Natural killer cell treated with Interleukin-12 subunit alpha and Interleukin-12 subunit beta and Interleukin-15 and Interleukin-18, amount 100 ng/mL, for 72 hours (primary cell): ENCODE measurements at regions not wholly inside any gene's neighbourhood (a gene's known extent, or its start where the extent isn't known, plus 50 kb on each side); places are given as distances from the start of the nearest gene placed in this dataset.
A peak's percentile ranks its signal among the peaks of the same experiment; 100 is the strongest.
"Not testable (repeated sequence)": the region's sequence is repeated elsewhere in the genome, so short reads cannot be mapped to it uniquely, and the experiment has no call there.

Experiments used
- ATAC-seq, 2 donors: fragments of 150-1000 bp; cut with Tn5 transposase in 1 of 2; sonication (Bioruptor Pico), chemical (Tn5 transposase) in 1 of 2; 2 replicates each; pipeline ENCODE4 v1.10.0; 2021
- DNase-seq: peaks from one replicate; pipeline ENCODE4 v3.0.0; 2022; ENCODE audit warnings: low spot score
- H3K27ac Mint-ChIP-seq, 2 donors: 1 replicate in 1 of 2; 2 replicates in 1 of 2; pipeline ENCODE4 v1.8.0; 2022; ENCODE audit warnings: mixed read lengths in 2 of 2, mild to moderate bottlenecking in 1 of 2, moderate library complexity in 1 of 2
- H3K27me3 Mint-ChIP-seq, 2 donors: 1 replicate in 1 of 2; 2 replicates in 1 of 2; pipeline ENCODE4 v1.8.0; 2022; ENCODE audit warnings: mixed read lengths in 2 of 2
- H3K36me3 Mint-ChIP-seq: one replicate; pipeline ENCODE4 v1.8.0; 2022; ENCODE audit warnings: mixed read lengths
- H3K4me1 Mint-ChIP-seq, 2 donors: 1 replicate in 1 of 2; 2 replicates in 1 of 2; pipeline ENCODE4 v1.8.0; 2022; ENCODE audit warnings: low read depth in 2 of 2, mixed read lengths in 2 of 2, mild to moderate bottlenecking in 1 of 2
- H3K4me3 Mint-ChIP-seq: one replicate; pipeline ENCODE4 v1.8.0; 2022; ENCODE audit warnings: mixed read lengths
- H3K9me3 Mint-ChIP-seq: 2 replicates; pipeline ENCODE4 v1.8.0; 2022; ENCODE audit warnings: mixed read lengths

DNA sequence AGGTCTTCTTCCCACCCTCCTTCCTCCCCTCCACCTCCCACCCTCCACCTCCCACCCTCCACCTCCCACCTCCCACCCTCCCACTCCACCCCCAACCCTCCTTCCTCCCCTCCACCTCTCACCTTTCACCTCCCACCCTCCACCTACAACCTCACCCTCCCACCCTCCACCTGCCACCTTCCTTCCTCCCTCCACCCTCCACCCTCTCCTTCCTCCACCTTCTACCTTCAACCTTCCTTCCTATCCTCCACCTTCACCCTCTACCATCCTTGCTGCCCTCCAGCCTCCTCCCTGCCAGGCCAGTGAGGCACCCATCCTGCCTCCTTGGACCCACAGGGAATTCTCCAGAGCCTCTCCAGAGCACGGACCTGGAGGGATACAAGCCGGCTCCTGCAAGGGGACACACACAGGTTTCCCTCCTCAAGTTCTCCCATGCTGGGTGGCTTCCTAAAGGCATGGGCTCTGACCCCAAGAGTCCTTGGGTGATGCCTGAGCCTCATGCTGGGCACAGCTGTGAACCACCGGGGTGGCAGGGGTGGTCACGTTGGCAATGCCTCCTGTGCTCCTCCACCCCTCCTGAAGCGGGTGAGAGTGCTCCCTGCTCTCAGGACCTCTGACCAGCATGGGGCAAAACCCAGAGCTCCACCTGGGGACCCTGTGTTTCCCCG is 293.0 kb downstream of the NDUFA10 start:
- DNase-seq (no peak), ATAC-seq (no peak)
- Mint-ChIP-seq H3K36me3 (no peaks in the 10 kb centered on the region), H3K4me3 (no peak overlapping the region), H3K27ac (no peak overlapping the region), H3K9me3 (no peaks in the 10 kb centered on the region), H3K4me1 (no peaks in the 10 kb centered on the region), H3K27me3 (peaks cover 0 to 7% of the 10 kb centered on the region in 2 donors)

DNA sequence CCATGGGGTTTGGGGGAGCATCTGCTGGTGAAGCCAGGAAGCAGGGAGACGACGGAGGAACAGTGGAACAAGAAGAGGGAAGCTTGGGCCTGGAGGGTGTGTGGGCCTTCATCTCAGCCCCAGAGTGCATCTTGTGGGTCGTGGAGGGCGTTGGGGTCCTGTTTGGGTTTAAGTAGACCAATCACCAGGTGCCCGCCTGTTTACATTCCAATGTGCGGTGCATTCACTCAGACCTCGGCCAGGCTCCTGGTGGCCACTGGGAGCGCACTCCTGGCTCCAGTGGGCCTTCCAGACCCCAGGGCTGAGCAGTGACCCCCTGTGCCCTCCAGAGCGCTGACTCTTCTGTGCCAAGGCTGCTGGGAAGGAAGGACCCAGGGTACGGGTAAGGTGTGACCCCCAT is 293.7 kb downstream of the NDUFA10 start:
- ATAC-seq (no peak), DNase-seq (no peak)
- Mint-ChIP-seq H3K4me3 (no peak overlapping the region), H3K27ac (peak overlapping the region in 1 of 2 donors; percentile 29), H3K9me3 (no peaks in the 10 kb centered on the region), H3K36me3 (no peaks in the 10 kb centered on the region), H3K4me1 (no peaks in the 10 kb centered on the region), H3K27me3 (peaks cover 0 to 7% of the 10 kb centered on the region in 2 donors)

DNA sequence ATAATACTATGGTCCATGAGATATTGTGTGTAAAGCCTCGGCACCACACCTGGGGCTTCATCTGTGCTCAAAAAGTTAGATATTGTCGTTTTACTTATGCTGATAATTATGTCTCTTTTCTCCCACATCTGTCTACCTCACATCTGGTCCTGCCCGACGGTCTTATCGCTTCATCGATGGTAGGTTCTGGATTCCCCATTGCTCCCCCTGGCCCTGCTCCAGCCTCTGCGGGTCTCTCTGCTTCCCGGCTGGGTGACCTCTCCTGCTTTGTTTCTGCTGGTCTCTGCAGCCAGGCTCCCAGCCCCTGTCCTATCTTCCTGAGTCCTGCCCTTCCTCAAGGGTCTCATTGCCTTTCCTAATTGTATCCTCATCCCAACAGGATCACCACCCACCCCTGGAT is 294.2 kb downstream of the NDUFA10 start:
- Mint-ChIP-seq H3K27ac (peak overlapping the region in 1 of 2 donors; percentile 29), H3K9me3 (no peaks in the 10 kb centered on the region), H3K36me3 (no peaks in the 10 kb centered on the region), H3K27me3 (peaks cover 0 to 7% of the 10 kb centered on the region in 2 donors), H3K4me1 (no peaks in the 10 kb centered on the region), H3K4me3 (no peak overlapping the region)
- ATAC-seq: no peak
- DNase-seq: no peak

DNA sequence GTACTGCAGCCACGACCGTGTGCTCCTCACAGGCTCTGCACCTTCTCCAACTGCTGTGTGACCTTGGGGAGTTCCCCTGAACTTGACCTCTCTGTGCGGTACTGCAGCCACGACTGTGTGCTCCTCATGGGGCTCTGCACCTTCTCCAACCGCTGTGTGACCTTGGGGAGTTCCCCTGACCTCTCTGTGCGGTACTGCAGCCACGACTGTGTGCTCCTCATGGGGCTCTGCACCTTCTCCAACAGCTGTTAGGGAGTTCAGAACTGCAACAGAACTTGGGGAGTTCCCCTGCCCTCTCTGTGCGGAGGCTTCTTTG is 294.6 kb downstream of the NDUFA10 start:
- not testable (repeated sequence) for H3K9me3 Mint-ChIP-seq, H3K27ac Mint-ChIP-seq, DNase-seq, H3K4me3 Mint-ChIP-seq, H3K4me1 Mint-ChIP-seq, H3K27me3 Mint-ChIP-seq, ATAC-seq, H3K36me3 Mint-ChIP-seq

DNA sequence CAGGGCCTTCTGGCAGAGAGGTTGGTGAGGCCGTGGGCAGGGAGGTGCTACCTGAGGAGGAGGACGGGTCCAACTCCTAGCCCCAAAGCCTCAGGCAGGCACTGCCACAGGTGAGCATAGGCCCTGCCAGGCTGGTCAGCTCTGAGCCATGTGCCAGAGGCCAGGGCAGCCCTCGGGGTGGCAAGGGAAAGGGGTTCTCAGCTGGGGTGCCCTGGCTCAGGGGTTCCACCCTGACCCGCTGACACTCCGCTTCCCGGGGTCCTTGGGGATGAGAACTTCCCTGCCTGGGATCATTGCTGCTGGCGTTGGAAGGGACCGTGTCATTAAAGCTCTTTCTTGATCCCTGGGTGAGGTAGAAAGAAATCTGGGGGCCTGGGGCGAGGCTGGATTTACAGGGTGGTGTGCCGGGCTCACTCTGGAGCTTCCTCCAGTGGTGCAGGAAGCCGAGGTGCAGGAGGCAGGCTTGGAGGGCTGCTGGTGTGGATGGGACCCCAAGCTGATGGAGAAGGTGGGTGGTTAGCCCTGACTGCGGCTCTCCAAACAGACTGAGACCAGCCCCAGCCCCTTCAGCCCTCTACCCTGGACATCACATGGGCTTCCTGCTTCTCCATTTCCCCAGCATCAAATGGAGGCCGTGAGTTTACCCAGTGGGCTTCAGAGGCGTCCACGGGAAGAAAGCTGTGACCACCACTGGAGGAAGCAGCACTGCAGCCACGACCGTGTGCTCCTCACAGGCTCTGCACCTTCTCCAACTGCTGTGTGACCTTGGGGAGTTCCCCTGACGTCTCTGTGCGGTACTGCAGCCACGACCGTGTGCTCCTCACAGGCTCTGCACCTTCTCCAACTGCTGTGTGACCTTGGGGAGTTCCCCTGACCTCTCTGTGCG is 295.2 kb downstream of the NDUFA10 start:
- no peaks in the 10 kb centered on the region for H3K9me3 Mint-ChIP-seq
- no peaks in the 10 kb centered on the region for H3K36me3 Mint-ChIP-seq
- H3K4me1 Mint-ChIP-seq: no peaks in the 10 kb centered on the region
- no peak for DNase-seq
- ATAC-seq: peak in 1 of 2 donors; percentile 2
- H3K27ac Mint-ChIP-seq: no peak overlapping the region
- peaks cover 0 to 7% of the 10 kb centered on the region in 2 donors for H3K27me3 Mint-ChIP-seq
- no peak overlapping the region for H3K4me3 Mint-ChIP-seq

DNA sequence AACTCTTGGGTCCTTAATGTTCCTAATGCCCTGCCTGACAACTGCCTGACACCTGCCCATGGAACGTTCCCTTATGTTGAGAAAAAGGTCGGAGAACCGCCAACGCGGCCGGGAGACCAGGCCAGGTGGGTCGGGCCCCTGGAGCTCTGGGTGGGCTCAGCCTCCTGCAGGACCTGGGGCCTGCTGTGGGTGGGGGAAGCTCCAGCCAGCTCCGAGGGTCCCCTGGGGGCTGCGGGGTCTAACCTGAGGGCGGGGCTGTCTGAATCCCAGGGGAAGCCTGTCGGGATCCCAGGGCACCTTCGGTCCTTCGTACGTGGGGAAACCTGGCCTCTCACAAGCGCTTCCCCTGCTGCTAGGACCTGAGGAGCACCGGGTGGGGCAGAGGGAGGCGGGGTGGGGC is 296.0 kb downstream of the NDUFA10 start:
- Mint-ChIP-seq H3K4me3 (no peak overlapping the region), H3K4me1 (no peaks in the 10 kb centered on the region), H3K27me3 (peaks cover 0 to 7% of the 10 kb centered on the region in 2 donors), H3K36me3 (no peaks in the 10 kb centered on the region), H3K27ac (no peak overlapping the region), H3K9me3 (no peaks in the 10 kb centered on the region)
- ATAC-seq (no peak), DNase-seq (no peak)

DNA sequence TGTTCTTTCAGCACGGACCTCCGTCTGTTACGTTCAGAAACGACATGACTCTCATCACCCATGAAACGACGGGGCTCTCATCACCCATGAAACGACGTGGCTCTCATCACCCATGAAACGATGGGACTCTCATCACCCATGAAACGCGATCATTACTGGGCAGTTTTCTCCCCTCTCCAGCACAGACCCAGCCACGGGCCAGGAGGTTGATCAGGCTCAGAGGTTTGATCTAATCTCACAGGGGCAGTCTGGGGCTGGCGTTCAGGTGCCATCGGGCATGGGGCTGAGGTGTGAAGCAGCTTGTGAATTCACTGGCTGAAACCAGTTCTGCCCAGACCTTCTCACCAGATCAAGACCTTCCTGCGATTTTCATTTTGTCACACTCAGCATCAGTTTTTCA is 296.4 kb downstream of the NDUFA10 start:
- no peak for ATAC-seq
- H3K9me3 Mint-ChIP-seq: no peaks in the 10 kb centered on the region
- no peak for DNase-seq
- no peak overlapping the region for H3K4me3 Mint-ChIP-seq
- peaks cover 0 to 7% of the 10 kb centered on the region in 2 donors for H3K27me3 Mint-ChIP-seq
- no peak overlapping the region for H3K27ac Mint-ChIP-seq
- H3K4me1 Mint-ChIP-seq: peaks cover 0 to 3% of the 10 kb centered on the region in 2 donors
- H3K36me3 Mint-ChIP-seq: no peaks in the 10 kb centered on the region

DNA sequence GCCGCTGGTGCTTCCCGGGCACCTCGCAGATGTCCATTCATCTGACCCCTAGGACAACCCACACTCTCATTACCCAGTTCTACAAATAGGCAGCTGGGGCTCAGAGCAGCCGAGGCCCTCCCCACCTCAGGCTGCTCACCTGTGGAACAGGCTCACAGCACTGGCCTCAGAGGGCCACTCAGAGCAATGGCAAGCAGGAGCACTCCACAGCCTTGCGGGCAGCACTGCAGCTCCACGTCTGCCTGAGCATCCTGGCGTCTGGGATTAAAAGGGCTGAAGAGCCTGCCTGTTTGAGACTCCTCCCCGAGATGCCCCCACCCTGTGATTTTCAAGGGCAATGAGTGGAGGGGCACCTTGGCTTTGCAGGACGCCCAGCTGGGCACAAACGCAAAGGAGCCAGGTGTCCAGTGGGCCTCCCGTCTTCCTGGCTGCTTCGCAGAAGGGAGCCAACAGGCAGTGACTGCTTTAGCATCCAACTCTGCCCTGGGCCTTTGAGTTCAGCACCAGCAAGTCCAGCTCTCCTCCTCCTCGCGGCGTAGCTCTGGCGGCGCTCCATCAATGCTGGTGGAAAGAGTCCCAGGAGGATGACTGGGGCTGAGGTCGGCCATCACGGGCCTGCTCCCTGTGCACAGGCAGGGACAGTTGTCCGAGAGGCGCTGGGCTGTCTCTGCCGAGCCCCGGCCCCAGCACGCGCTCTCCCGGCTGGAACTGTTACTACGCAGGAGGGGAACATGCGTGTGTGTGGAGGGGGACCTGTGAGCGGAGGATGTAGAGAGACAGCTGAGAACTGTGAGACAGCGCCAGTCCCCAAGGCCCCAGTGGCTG is 297.2 kb downstream of the NDUFA10 start:
- H3K9me3 Mint-ChIP-seq: no peaks in the 10 kb centered on the region
- no peaks in the 10 kb centered on the region for H3K36me3 Mint-ChIP-seq
- H3K27ac Mint-ChIP-seq: no peak overlapping the region
- H3K4me3 Mint-ChIP-seq: no peak overlapping the region
- peaks cover 0 to 3% of the 10 kb centered on the region in 2 donors for H3K4me1 Mint-ChIP-seq
- DNase-seq (no peak), ATAC-seq (no peak)
- peaks cover 0 to 7% of the 10 kb centered on the region in 2 donors for H3K27me3 Mint-ChIP-seq

DNA sequence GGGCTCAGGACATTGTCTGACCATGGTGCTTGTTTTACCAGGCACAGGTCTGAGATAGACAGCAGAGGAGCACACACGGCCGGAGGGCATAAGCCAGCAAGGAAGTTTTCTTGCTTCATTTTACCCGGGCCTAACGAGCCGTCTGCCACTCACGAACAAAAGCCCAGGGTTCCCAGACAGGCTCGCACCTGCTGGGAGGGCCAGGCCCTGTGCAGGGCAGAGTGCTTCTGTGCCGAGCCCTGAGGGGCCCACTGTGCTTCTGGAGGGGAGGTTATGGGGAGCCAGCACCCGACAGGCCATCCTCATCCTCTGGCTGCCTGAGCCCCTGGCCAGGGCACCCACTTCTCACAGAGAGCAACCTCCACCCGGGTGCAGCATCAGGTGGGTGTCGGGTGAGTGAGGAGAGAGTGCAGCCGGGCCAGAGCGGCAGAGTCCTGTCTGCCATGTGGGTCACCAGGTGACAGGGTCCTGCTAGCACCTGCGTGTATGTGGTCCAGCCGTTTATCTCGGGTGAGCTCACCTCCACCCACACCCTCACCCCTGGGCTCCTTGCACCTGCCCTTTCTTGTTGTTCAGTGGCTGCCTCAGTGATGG is 297.9 kb downstream of the NDUFA10 start:
- Mint-ChIP-seq H3K4me3 (no peak overlapping the region), H3K4me1 (peaks cover 0 to 3% of the 10 kb centered on the region in 2 donors)

DNA sequence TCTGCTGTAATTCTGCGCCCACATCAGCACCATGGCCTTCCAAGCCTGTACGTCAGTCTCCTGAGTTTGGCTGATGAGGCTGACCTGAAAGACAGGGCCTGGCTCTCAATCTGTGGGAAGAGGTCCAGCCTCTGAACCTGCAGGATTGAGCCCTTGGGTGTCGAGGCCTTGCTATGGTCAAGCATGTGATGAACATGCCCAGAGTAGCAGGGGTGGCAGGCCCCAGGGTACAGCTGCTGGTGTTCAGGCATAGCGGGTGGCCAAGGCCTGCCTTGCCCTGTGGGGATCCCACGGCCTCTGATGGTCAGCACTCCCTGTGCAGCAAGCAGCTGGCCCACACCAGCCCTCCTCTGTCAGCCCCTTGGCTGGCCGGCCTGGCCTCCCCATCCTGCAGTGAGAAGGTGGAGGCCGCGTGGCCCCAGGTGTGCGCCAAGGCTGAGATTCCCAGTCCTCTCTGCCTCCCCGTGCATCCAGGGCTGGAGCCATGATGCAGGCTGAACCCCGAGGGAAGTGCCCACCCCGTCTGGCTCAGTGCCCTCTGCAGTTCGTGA is 298.4 kb downstream of the NDUFA10 start:
- Mint-ChIP-seq H3K4me3 (no peak overlapping the region), H3K4me1 (peaks cover 0 to 3% of the 10 kb centered on the region in 2 donors), H3K27ac (no peak overlapping the region), H3K9me3 (no peaks in the 10 kb centered on the region), H3K27me3 (peaks cover 0 to 7% of the 10 kb centered on the region in 2 donors), H3K36me3 (no peaks in the 10 kb centered on the region)
- DNase-seq (no peak), ATAC-seq (no peak)

More for the DNA sequence above, 297.9 kb downstream of the NDUFA10 start:
- H3K27ac Mint-ChIP-seq: no peak overlapping the region
- no peaks in the 10 kb centered on the region for H3K36me3 Mint-ChIP-seq
- no peak for ATAC-seq
- no peak for DNase-seq
- peaks cover 0 to 7% of the 10 kb centered on the region in 2 donors for H3K27me3 Mint-ChIP-seq
- H3K9me3 Mint-ChIP-seq: no peaks in the 10 kb centered on the region

DNA sequence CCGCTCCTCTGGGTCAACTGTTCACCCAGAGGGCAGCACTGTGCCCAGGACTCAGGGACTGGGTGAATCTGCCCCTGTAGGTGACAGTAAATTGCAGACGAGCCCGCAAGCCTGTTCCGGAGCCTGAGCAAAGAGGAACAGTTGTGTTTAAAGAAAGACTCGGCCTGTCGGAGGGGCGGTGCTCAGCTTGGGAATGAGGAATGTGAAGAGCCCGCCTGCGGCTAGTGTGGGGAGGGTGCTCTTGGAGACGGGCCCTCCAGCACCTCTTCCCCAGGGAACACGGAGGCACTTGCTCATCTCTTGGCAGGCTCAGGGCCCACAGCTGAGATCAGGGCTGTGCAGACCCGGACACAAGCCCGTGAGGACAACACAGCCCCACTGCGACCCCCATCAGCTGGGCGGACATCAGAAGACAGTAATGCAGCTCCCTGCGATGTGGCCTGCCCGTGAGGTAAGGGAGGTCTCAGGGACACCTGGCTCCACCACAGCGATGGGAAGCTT is 299.0 kb downstream of the NDUFA10 start:
- Mint-ChIP-seq H3K4me1 (peaks cover 0 to 3% of the 10 kb centered on the region in 2 donors), H3K36me3 (no peaks in the 10 kb centered on the region), H3K9me3 (no peaks in the 10 kb centered on the region), H3K27me3 (peaks cover 0 to 5% of the 10 kb centered on the region in 2 donors), H3K4me3 (no peak overlapping the region), H3K27ac (no peak overlapping the region)
- DNase-seq (no peak), ATAC-seq (no peak)

DNA sequence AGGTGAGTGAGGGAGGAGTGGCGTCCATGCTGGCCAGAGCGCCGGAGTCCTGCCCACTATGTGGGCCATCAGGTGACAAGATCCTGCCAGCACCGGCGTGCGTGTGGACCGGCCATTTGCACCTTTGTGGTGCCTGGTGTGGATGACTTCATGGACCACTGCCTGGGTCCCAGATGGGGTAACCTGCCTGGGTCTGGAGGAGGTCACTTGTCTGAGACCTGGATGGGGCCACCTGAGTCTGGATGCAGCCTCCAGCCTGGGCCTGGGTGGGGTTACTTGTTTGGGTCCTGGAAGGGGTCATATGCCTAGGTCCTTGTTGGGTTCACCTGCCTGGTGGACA is 299.6 kb downstream of the NDUFA10 start:
- ATAC-seq (no peak), DNase-seq (no peak)
- H3K4me3 Mint-ChIP-seq: no peak overlapping the region
- H3K36me3 Mint-ChIP-seq: no peaks in the 10 kb centered on the region
- H3K27me3 Mint-ChIP-seq: peaks cover 0 to under 1% of the 10 kb centered on the region in 2 donors
- H3K9me3 Mint-ChIP-seq: no peaks in the 10 kb centered on the region
- H3K4me1 Mint-ChIP-seq: peaks cover 0 to 3% of the 10 kb centered on the region in 2 donors
- no peak overlapping the region for H3K27ac Mint-ChIP-seq

DNA sequence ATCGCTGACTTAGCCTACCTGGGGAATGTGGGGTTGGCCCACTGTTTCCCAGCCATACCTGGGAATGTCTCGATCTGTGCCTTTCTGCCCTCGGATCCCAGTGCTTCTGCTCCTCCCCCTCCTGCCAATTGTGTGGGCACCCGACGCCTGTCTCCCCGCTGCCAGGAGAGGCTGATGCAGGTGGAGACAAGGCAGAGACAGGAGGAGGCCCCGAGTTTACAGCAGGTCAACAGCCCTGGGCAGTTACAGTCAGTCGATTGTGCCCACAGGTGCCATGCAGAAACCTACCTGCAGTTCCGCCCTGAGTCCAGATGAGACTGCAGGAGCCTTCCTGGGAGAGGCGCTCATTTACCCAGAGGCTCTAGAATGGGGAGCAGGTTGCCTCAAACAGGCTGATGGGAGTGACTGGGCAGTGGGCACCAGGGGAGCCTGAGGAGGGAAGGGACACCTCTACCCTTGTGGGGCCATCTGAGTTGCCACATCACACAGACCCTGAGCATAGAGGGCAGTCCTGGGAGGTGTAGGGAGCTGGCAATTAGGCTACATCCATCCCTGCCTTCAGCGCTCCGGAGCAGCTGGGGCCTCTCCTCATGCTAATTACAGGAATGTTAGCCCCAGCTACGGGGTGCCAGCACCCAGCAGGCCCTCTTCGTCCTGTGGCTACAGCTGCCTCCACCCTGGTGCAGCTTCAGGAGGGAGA is 300.1 kb downstream of the NDUFA10 start:
- ATAC-seq: no peak
- Mint-ChIP-seq H3K4me1 (peaks cover 0 to 3% of the 10 kb centered on the region in 2 donors), H3K27me3 (no peaks in the 10 kb centered on the region), H3K4me3 (no peak overlapping the region), H3K27ac (no peak overlapping the region), H3K9me3 (no peaks in the 10 kb centered on the region), H3K36me3 (no peaks in the 10 kb centered on the region)
- no peak for DNase-seq
